ENCODE measurements at regions not wholly inside any gene's neighbourhood (a gene's known extent, or its start where the extent isn't known, plus 50 kb on each side); places are given as distances from the start of the nearest gene placed in this dataset.

DNA sequence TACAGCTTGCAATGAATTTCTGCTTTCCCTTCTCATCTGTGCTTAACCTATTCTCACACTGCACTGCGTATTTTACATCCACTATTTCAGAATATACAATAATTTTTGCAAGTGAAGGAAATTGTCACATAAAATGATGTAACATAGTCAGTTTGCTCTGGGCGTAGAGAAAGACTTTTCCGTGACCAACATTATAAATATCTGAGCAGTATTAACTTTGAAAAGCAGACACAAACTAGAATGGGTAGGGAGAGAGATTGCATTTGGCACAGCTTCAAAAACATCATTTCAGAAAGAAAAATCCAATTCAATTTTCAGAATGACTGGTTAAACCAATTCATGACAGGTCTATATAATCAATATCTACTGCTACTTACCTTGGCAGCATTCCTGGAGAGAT, 352.5 kb upstream of the MIR17HG start:
- TF ChIP-seq POLR2AphosphoS5 (IDR thresholded peaks at IDR 0.05; ENCODE audit: borderline replicate concordance, low read depth, low read length) (no peak), EZH2 (IDR thresholded peaks at IDR 0.05) (no peak)
